ENCODE measurements at regions not wholly inside any gene's neighbourhood (a gene's known extent, or its start where the extent isn't known, plus 50 kb on each side); places are given as distances from the start of the nearest gene placed in this dataset.

DNA sequence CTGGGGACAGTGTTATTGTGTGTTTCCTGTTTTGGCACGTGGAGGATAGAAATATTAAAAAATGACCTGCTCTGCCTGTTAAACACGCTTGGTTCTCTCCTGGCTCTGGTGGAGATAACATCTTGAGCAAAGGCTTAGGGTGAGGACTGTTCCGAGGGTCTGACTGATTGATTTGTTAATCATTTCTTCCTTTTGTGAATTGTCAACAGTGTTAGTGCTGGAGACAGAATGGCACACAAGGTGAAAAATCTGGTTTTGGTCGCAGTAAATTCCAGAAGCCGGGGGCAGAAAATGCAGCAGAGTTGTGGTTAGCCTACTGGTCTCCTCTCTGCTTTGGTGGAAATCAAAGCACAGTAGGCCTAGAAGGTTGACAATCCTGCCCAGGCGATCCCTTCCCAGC is 163.6 kb downstream of the FGF9 start:
- H3K4me3 Mint-ChIP-seq, result no peak overlapping the region
- no peak overlapping the region for H3K27ac Mint-ChIP-seq
- H3K79me2 ChIP-seq (ENCODE audit: control insufficient read depth, insufficient read depth, low read length), result no peaks in the 10 kb centered on the region
- POLR2A ChIA-PET, result no interaction called here
- DNase-seq (no peak), ATAC-seq (ENCODE audit: low read depth) (no peak)
- no peaks in the 10 kb centered on the region for H3K4me1 Mint-ChIP-seq
- no peak overlapping the region for H3K9ac ChIP-seq (ENCODE audit: low read length)
- peaks cover 4% of the 10 kb centered on the region for H3K9me3 Mint-ChIP-seq (ENCODE audit: insufficient read depth)
- peaks cover 0 to 5% (median 0%) of the 10 kb centered on the region in 3 donors for H3K9me3 ChIP-seq (ENCODE audit: control extremely low read depth in 1 of 3, control insufficient read depth in 2 of 3, insufficient read depth in 1 of 3, low read length in 2 of 3)
- CTCF ChIA-PET, result no interaction called here
- intact Hi-C loops (cut with micrococcal nuclease), result loop anchor here (10.0 kb wide), 1 partner anchor 180 kb away; no protein-coding TSS in a partner anchor
- no peaks in the 10 kb centered on the region for H3K27me3 Mint-ChIP-seq
- 44% methylated on average over 5 of the region's 6 CpGs for WGBS (ENCODE audit: insufficient coverage)
- no peak overlapping the region for H3K27ac ChIP-seq (ENCODE audit: low read length in 2 of 2)
- H3K4me2 ChIP-seq (replicated peaks; ENCODE audit: low read depth, low read length, poor library complexity, severe bottlenecking), result no peak overlapping the region
- no peak overlapping the region for H2AFZ ChIP-seq (ENCODE audit: insufficient read depth, low read depth, low read length, poor library complexity, severe bottlenecking)
- H3K4me1 ChIP-seq (ENCODE audit: control insufficient read depth in 2 of 2, insufficient read depth in 2 of 2, low read length in 2 of 2), result no peaks in the 10 kb centered on the region
- no peaks in the 10 kb centered on the region for H4K20me1 ChIP-seq (ENCODE audit: control insufficient read depth, insufficient read depth, low read length, poor library complexity, severe bottlenecking)
- H3K27me3 ChIP-seq (replicated peaks in 1 of 4; ENCODE audit: control extremely low read depth in 1 of 4, control insufficient read depth in 3 of 4, insufficient read depth in 4 of 4, low read length in 3 of 4), result no peaks in the 10 kb centered on the region
- H3K4me3 ChIP-seq (ENCODE audit: control extremely low read depth in 1 of 5, extremely low read depth in 1 of 5, insufficient read depth in 1 of 5, low read depth in 2 of 5, low read length in 4 of 5), result no peak overlapping the region
- no peak for TF ChIP-seq CTCF (IDR thresholded peaks at IDR 0.05)
- no peak for TF ChIP-seq EZH2 (IDR thresholded peaks at IDR 0.05; ENCODE audit: borderline replicate concordance, insufficient read depth, low read depth, low read length, poor library complexity, severe bottlenecking)
- H3K36me3 ChIP-seq (replicated peaks in 1 of 2; ENCODE audit: control extremely low read depth in 1 of 2, control insufficient read depth in 1 of 2, extremely low read depth in 1 of 2, insufficient read depth in 2 of 2, low read length in 1 of 2), result no peaks in the 10 kb centered on the region

DNA sequence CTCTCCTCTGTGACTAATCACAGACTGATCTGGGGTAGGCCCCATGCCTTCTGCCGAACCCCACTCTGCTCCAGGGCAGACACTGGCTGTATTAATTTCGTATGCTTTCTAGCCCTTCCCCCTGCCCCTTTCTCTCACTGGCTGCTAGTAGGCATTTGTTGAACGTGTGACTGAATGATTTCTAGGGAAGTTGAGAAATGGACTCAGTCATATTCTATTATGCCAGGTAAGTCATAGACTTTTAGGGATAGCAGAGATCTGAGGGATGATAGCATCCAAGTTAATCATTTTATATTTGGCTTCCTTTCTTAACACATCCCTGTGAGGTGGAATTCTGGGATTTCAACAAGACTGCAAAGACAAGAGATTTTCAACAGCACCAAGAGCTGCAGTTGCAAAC is 166.4 kb downstream of the FGF9 start:
- Histone ChIP-seq H3K9me3 (ENCODE audit: control extremely low read depth in 1 of 3, control insufficient read depth in 2 of 3, insufficient read depth in 1 of 3, low read length in 2 of 3) (peaks cover 0 to 2% (median 0%) of the 10 kb centered on the region in 3 donors), H4K20me1 (ENCODE audit: control insufficient read depth, insufficient read depth, low read length, poor library complexity, severe bottlenecking) (no peaks in the 10 kb centered on the region), H3K27ac (ENCODE audit: low read length in 2 of 2) (no peak overlapping the region), H3K36me3 (replicated peaks in 1 of 2; ENCODE audit: control extremely low read depth in 1 of 2, control insufficient read depth in 1 of 2, extremely low read depth in 1 of 2, insufficient read depth in 2 of 2, low read length in 1 of 2) (no peaks in the 10 kb centered on the region), H3K4me1 (ENCODE audit: control insufficient read depth in 2 of 2, insufficient read depth in 2 of 2, low read length in 2 of 2) (no peaks in the 10 kb centered on the region), H3K4me2 (replicated peaks; ENCODE audit: low read depth, low read length, poor library complexity, severe bottlenecking) (no peak overlapping the region), H3K9ac (ENCODE audit: low read length) (no peak overlapping the region), H3K27me3 (replicated peaks in 1 of 4; ENCODE audit: control extremely low read depth in 1 of 4, control insufficient read depth in 3 of 4, insufficient read depth in 4 of 4, low read length in 3 of 4) (no peaks in the 10 kb centered on the region), H3K4me3 (ENCODE audit: control extremely low read depth in 1 of 5, extremely low read depth in 1 of 5, insufficient read depth in 1 of 5, low read depth in 2 of 5, low read length in 4 of 5) (no peak overlapping the region), H2AFZ (ENCODE audit: insufficient read depth, low read depth, low read length, poor library complexity, severe bottlenecking) (no peak overlapping the region), H3K79me2 (ENCODE audit: control insufficient read depth, insufficient read depth, low read length) (no peaks in the 10 kb centered on the region)
- H3K4me1 Mint-ChIP-seq, result no peaks in the 10 kb centered on the region
- no peak overlapping the region for H3K27ac Mint-ChIP-seq
- TF ChIP-seq CTCF (IDR thresholded peaks at IDR 0.05) (no peak), EZH2 (IDR thresholded peaks at IDR 0.05; ENCODE audit: borderline replicate concordance, insufficient read depth, low read depth, low read length, poor library complexity, severe bottlenecking) (no peak)
- POLR2A ChIA-PET, result no interaction called here
- intact Hi-C loops (cut with micrococcal nuclease), result loop anchor here (10.0 kb wide), 1 partner anchor 178 kb away; no protein-coding TSS in a partner anchor
- H3K9me3 Mint-ChIP-seq (ENCODE audit: insufficient read depth), result peaks cover 4% of the 10 kb centered on the region
- no peak for DNase-seq
- H3K27me3 Mint-ChIP-seq, result no peaks in the 10 kb centered on the region
- CTCF ChIA-PET, result no interaction called here
- WGBS (ENCODE audit: insufficient coverage), result no CpG with 5 or more reads among the region's 3 CpGs
- no peak overlapping the region for H3K4me3 Mint-ChIP-seq
- ATAC-seq (ENCODE audit: low read depth), result no peak

Measured in B cell (primary cell).